ENCODE measurements at regions not wholly inside any gene's neighbourhood (a gene's known extent, or its start where the extent isn't known, plus 50 kb on each side); places are given as distances from the start of the nearest gene placed in this dataset.

- DNase-seq, result no peak
Measured at GRCh38 chr7:110076194-110076593, 1014.7 kb upstream of the LRRN3 start.

GRCh38 chr7:110084181-110084807, 1006.6 kb upstream of the LRRN3 start:
- DNase-seq, result no peak

- no peak for DNase-seq
Measured at GRCh38 chr7:110090110-110090820, 1000.7 kb upstream of the LRRN3 start.

GRCh38 chr7:110095372-110096052, 995.4 kb upstream of the LRRN3 start:
- DNase-seq, result no peak

- DNase-seq, result no peak
Measured at GRCh38 chr7:110104243-110104642, 986.7 kb upstream of the LRRN3 start.

GRCh38 chr7:110105307-110105706, 985.6 kb upstream of the LRRN3 start:
- no peak for DNase-seq

GRCh38 chr7:110105840-110106239, 985.1 kb upstream of the LRRN3 start:
- DNase-seq, result no peak

- no peak for DNase-seq
Measured at GRCh38 chr7:110119883-110120581, 970.9 kb upstream of the LRRN3 start.

- no peak for DNase-seq
Measured at GRCh38 chr7:110129159-110129558, 961.8 kb upstream of the LRRN3 start.

- no peak for DNase-seq
Measured at GRCh38 chr7:110130669-110131068, 960.3 kb upstream of the LRRN3 start.

- DNase-seq, result no peak
Measured at GRCh38 chr7:110131344-110131743, 959.6 kb upstream of the LRRN3 start.

- DNase-seq, result no peak
Measured at GRCh38 chr7:110139056-110139455, 951.9 kb upstream of the LRRN3 start.

- no peak for DNase-seq
Measured at GRCh38 chr7:110142939-110143526, 947.9 kb upstream of the LRRN3 start.

- DNase-seq, result no peak
Measured at GRCh38 chr7:110144599-110144998, 946.3 kb upstream of the LRRN3 start.

- DNase-seq, result no peak
Measured at GRCh38 chr7:110148054-110148453, 942.9 kb upstream of the LRRN3 start.

- DNase-seq, result no peak
Measured at GRCh38 chr7:110153222-110153621, 937.7 kb upstream of the LRRN3 start.

- no peak for DNase-seq
Measured at GRCh38 chr7:110156511-110156910, 934.4 kb upstream of the LRRN3 start.

- no peak for DNase-seq
Measured at GRCh38 chr7:110157631-110158362, 933.1 kb upstream of the LRRN3 start.

- DNase-seq, result no peak
Measured at GRCh38 chr7:110168010-110168409, 922.9 kb upstream of the LRRN3 start.

- no peak for DNase-seq
Measured at GRCh38 chr7:110170841-110171240, 920.1 kb upstream of the LRRN3 start.

GRCh38 chr7:110177463-110177862, 913.5 kb upstream of the LRRN3 start:
- DNase-seq, result no peak

GRCh38 chr7:110179037-110179436, 911.9 kb upstream of the LRRN3 start:
- no peak for DNase-seq

Data from activated effector memory CD4-positive, alpha-beta T cell treated with anti-CD3 and anti-CD28 coated beads, Interleukin-2, amount 50 U/mL, for 16 hours (primary cell).